ENCODE measurements at regions not wholly inside any gene's neighbourhood (a gene's known extent, or its start where the extent isn't known, plus 50 kb on each side); places are given as distances from the start of the nearest gene placed in this dataset.

GRCh38 chr12:87784350-87784749, 244.9 kb downstream of the C12orf50 start:
- Mint-ChIP-seq H3K27ac (ENCODE audit: unreplicated experiment) (no peak overlapping the region), H3K36me3 (ENCODE audit: unreplicated experiment) (no peaks in the 10 kb centered on the region), H3K9me3 (ENCODE audit: unreplicated experiment) (peaks cover 2% of the 10 kb centered on the region), H3K4me3 (ENCODE audit: unreplicated experiment) (no peak overlapping the region), H3K27me3 (ENCODE audit: unreplicated experiment) (no peaks in the 10 kb centered on the region), H3K4me1 (ENCODE audit: low read depth, unreplicated experiment) (peaks cover 5% of the 10 kb centered on the region)
- no peak for DNase-seq
- TF ChIP-seq CTCF (IDR thresholded peaks at IDR 0.05; ENCODE audit: partially characterized antibody, unreplicated experiment): no peak

- H3K27ac Mint-ChIP-seq (ENCODE audit: unreplicated experiment): no peak overlapping the region
- peaks cover 5% of the 10 kb centered on the region for H3K4me1 Mint-ChIP-seq (ENCODE audit: low read depth, unreplicated experiment)
- no peaks in the 10 kb centered on the region for H3K27me3 Mint-ChIP-seq (ENCODE audit: unreplicated experiment)
- peaks cover 2% of the 10 kb centered on the region for H3K9me3 Mint-ChIP-seq (ENCODE audit: unreplicated experiment)
- H3K4me3 Mint-ChIP-seq (ENCODE audit: unreplicated experiment): no peak overlapping the region
- DNase-seq: no peak
- no peak for TF ChIP-seq CTCF (IDR thresholded peaks at IDR 0.05; ENCODE audit: partially characterized antibody, unreplicated experiment)
- H3K36me3 Mint-ChIP-seq (ENCODE audit: unreplicated experiment): no peaks in the 10 kb centered on the region
These were observed 245.7 kb downstream of the C12orf50 start for GRCh38 chr12:87783467-87783866.

GRCh38 chr12:87782838-87783237, 246.4 kb downstream of the C12orf50 start:
- H3K4me3 Mint-ChIP-seq (ENCODE audit: unreplicated experiment): no peak overlapping the region

GRCh38 chr12:87779858-87780498, 249.2 kb downstream of the C12orf50 start:
- TF ChIP-seq CTCF (IDR thresholded peaks at IDR 0.05; ENCODE audit: partially characterized antibody, unreplicated experiment): no peak
- Mint-ChIP-seq H3K9me3 (ENCODE audit: unreplicated experiment) (peaks cover 2% of the 10 kb centered on the region), H3K4me3 (ENCODE audit: unreplicated experiment) (no peak overlapping the region), H3K4me1 (ENCODE audit: low read depth, unreplicated experiment) (peaks cover 5% of the 10 kb centered on the region), H3K27ac (ENCODE audit: unreplicated experiment) (no peak overlapping the region), H3K36me3 (ENCODE audit: unreplicated experiment) (no peaks in the 10 kb centered on the region), H3K27me3 (ENCODE audit: unreplicated experiment) (no peaks in the 10 kb centered on the region)
- DNase-seq: no peak

More at GRCh38 chr12:87782838-87783237, 246.4 kb downstream of the C12orf50 start:
- no peaks in the 10 kb centered on the region for H3K27me3 Mint-ChIP-seq (ENCODE audit: unreplicated experiment)
- TF ChIP-seq CTCF (IDR thresholded peaks at IDR 0.05; ENCODE audit: partially characterized antibody, unreplicated experiment): no peak
- H3K4me1 Mint-ChIP-seq (ENCODE audit: low read depth, unreplicated experiment): peaks cover 5% of the 10 kb centered on the region
- no peaks in the 10 kb centered on the region for H3K36me3 Mint-ChIP-seq (ENCODE audit: unreplicated experiment)
- H3K9me3 Mint-ChIP-seq (ENCODE audit: unreplicated experiment): peaks cover 2% of the 10 kb centered on the region
- no peak for DNase-seq
- H3K27ac Mint-ChIP-seq (ENCODE audit: unreplicated experiment): no peak overlapping the region

GRCh38 chr12:87779016-87779415, 250.2 kb downstream of the C12orf50 start:
- no peaks in the 10 kb centered on the region for H3K27me3 Mint-ChIP-seq (ENCODE audit: unreplicated experiment)
- no peak overlapping the region for H3K4me3 Mint-ChIP-seq (ENCODE audit: unreplicated experiment)
- no peaks in the 10 kb centered on the region for H3K36me3 Mint-ChIP-seq (ENCODE audit: unreplicated experiment)
- TF ChIP-seq CTCF (IDR thresholded peaks at IDR 0.05; ENCODE audit: partially characterized antibody, unreplicated experiment): no peak
- peaks cover 5% of the 10 kb centered on the region for H3K4me1 Mint-ChIP-seq (ENCODE audit: low read depth, unreplicated experiment)
- peaks cover 2% of the 10 kb centered on the region for H3K9me3 Mint-ChIP-seq (ENCODE audit: unreplicated experiment)
- DNase-seq: no peak
- H3K27ac Mint-ChIP-seq (ENCODE audit: unreplicated experiment): no peak overlapping the region

Measured in glutamatergic neuron (in vitro differentiated cells).